ENCODE measurements at regions not wholly inside any gene's neighbourhood (a gene's known extent, or its start where the extent isn't known, plus 50 kb on each side); places are given as distances from the start of the nearest gene placed in this dataset.

GRCh38 chr5:85512896-85513295, 1104.8 kb upstream of the COX7C start:
- no peak for TF ChIP-seq EP300 (IDR thresholded peaks at IDR 0.05; ENCODE audit: low read depth)
- H3K9me3 ChIP-seq: no peaks in the 10 kb centered on the region
- no peak for DNase-seq
- in situ Hi-C loops (cut with MboI; ENCODE audit: low pct_ligation_motif_present in 1 of 4, low pct_unique_long_range_greater_than_20kb in 1 of 4, low sequenced_read_pairs in 3 of 4) (no loop called here), intact Hi-C loops (cut with DNase I; ENCODE audit: low total_unique reads) (no loop called here)
- 86% methylated on average over 4 of the region's 4 CpGs; no CpG with 5 or more reads in 1 of the 2 donors for WGBS, 2 donors (ENCODE audit: low coverage in 1 of 2)
- no peak overlapping the region for H3K27ac ChIP-seq
- H3K4me3 ChIP-seq: no peak overlapping the region
- no peaks in the 10 kb centered on the region for H3K36me3 ChIP-seq
- H3K27me3 ChIP-seq: no peaks in the 10 kb centered on the region
- H3K4me1 ChIP-seq: no peaks in the 10 kb centered on the region

- no peak overlapping the region for H3K27ac ChIP-seq
- no peaks in the 10 kb centered on the region for H3K27me3 ChIP-seq
- intact Hi-C loops (cut with DNase I; ENCODE audit: low total_unique reads): no loop called here
- H3K4me3 ChIP-seq: no peak overlapping the region
- DNase-seq: no peak
- no peaks in the 10 kb centered on the region for H3K36me3 ChIP-seq
- TF ChIP-seq, protein P1, sequence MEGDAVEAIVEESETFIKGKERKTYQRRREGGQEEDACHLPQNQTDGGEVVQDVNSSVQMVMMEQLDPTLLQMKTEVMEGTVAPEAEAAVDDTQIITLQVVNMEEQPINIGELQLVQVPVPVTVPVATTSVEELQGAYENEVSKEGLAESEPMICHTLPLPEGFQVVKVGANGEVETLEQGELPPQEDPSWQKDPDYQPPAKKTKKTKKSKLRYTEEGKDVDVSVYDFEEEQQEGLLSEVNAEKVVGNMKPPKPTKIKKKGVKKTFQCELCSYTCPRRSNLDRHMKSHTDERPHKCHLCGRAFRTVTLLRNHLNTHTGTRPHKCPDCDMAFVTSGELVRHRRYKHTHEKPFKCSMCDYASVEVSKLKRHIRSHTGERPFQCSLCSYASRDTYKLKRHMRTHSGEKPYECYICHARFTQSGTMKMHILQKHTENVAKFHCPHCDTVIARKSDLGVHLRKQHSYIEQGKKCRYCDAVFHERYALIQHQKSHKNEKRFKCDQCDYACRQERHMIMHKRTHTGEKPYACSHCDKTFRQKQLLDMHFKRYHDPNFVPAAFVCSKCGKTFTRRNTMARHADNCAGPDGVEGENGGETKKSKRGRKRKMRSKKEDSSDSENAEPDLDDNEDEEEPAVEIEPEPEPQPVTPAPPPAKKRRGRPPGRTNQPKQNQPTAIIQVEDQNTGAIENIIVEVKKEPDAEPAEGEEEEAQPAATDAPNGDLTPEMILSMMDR (IDR thresholded peaks at IDR 0.05): no peak
- TF ChIP-seq POLR2A (IDR thresholded peaks at IDR 0.05): no peak
- TF ChIP-seq POLR2AphosphoS5 (IDR thresholded peaks at IDR 0.05): no peak
- TF ChIP-seq EP300 (IDR thresholded peaks at IDR 0.05; ENCODE audit: low read depth): no peak
- in situ Hi-C loops (cut with MboI; ENCODE audit: low pct_ligation_motif_present in 1 of 4, low pct_unique_long_range_greater_than_20kb in 1 of 4, low sequenced_read_pairs in 3 of 4): no loop called here
- no peaks in the 10 kb centered on the region for H3K9me3 ChIP-seq
- no peaks in the 10 kb centered on the region for H3K4me1 ChIP-seq
Observed at GRCh38 chr5:85515588-85515987, 1102.2 kb upstream of the COX7C start.

- in situ Hi-C loops (cut with MboI; ENCODE audit: low pct_ligation_motif_present in 1 of 4, low pct_unique_long_range_greater_than_20kb in 1 of 4, low sequenced_read_pairs in 3 of 4): no loop called here
- TF ChIP-seq EP300 (IDR thresholded peaks at IDR 0.05; ENCODE audit: low read depth): no peak
- no peak for TF ChIP-seq POLR2A (IDR thresholded peaks at IDR 0.05)
- TF ChIP-seq, protein P1 (IDR thresholded peaks at IDR 0.05): no peak
- no peak for TF ChIP-seq POLR2AphosphoS5 (IDR thresholded peaks at IDR 0.05)
- Histone ChIP-seq H3K27ac (no peak overlapping the region), H3K4me1 (no peaks in the 10 kb centered on the region), H3K36me3 (no peaks in the 10 kb centered on the region), H3K4me3 (no peak overlapping the region), H3K27me3 (no peaks in the 10 kb centered on the region), H3K9me3 (no peaks in the 10 kb centered on the region)
- DNase-seq: no peak
- 83 to 85% methylated on average over 3 of the region's 3 CpGs for whole genome bisulfite sequencing, 2 donors (ENCODE audit: low coverage in 1 of 2)
- intact Hi-C loops (cut with DNase I; ENCODE audit: low total_unique reads): no loop called here
Observed at GRCh38 chr5:85517386-85517785, 1100.4 kb upstream of the COX7C start.

- no peak overlapping the region for H3K4me3 ChIP-seq
- TF ChIP-seq, protein P1 (IDR thresholded peaks at IDR 0.05): no peak
- no peak for TF ChIP-seq POLR2A (IDR thresholded peaks at IDR 0.05)
- TF ChIP-seq EP300 (IDR thresholded peaks at IDR 0.05; ENCODE audit: low read depth): no peak
- TF ChIP-seq POLR2AphosphoS5 (IDR thresholded peaks at IDR 0.05): no peak
- intact Hi-C loops (cut with DNase I; ENCODE audit: low total_unique reads): no loop called here
- in situ Hi-C loops (cut with MboI; ENCODE audit: low pct_ligation_motif_present in 1 of 4, low pct_unique_long_range_greater_than_20kb in 1 of 4, low sequenced_read_pairs in 3 of 4): no loop called here
- H3K27me3 ChIP-seq: no peaks in the 10 kb centered on the region
- H3K4me1 ChIP-seq: no peaks in the 10 kb centered on the region
- H3K9me3 ChIP-seq: no peaks in the 10 kb centered on the region
- no peaks in the 10 kb centered on the region for H3K36me3 ChIP-seq
- DNase-seq: no peak
- no peak overlapping the region for H3K27ac ChIP-seq
- 67 to 76% methylated on average over 4 of the region's 4 CpGs for WGBS, 2 donors (ENCODE audit: low coverage in 1 of 2)
Observed at GRCh38 chr5:85533341-85534047, 1084.2 kb upstream of the COX7C start.

- Histone ChIP-seq H3K9me3 (no peaks in the 10 kb centered on the region), H3K27ac (no peak overlapping the region), H3K36me3 (no peaks in the 10 kb centered on the region), H3K27me3 (no peaks in the 10 kb centered on the region), H3K4me3 (no peak overlapping the region), H3K4me1 (no peaks in the 10 kb centered on the region)
- in situ Hi-C loops (cut with MboI; ENCODE audit: low pct_ligation_motif_present in 1 of 4, low pct_unique_long_range_greater_than_20kb in 1 of 4, low sequenced_read_pairs in 3 of 4): no loop called here
- DNase-seq: no peak
- no peak for TF ChIP-seq POLR2AphosphoS5 (IDR thresholded peaks at IDR 0.05)
- TF ChIP-seq EP300 (IDR thresholded peaks at IDR 0.05; ENCODE audit: low read depth): no peak
- TF ChIP-seq, protein P1 (IDR thresholded peaks at IDR 0.05): no peak
- TF ChIP-seq POLR2A (IDR thresholded peaks at IDR 0.05): no peak
- intact Hi-C loops (cut with DNase I; ENCODE audit: low total_unique reads): no loop called here
Observed at GRCh38 chr5:85538362-85538761, 1079.4 kb upstream of the COX7C start.

All from transverse colon (tissue), 4 donors.